ENCODE measurements at regions not wholly inside any gene's neighbourhood (a gene's known extent, or its start where the extent isn't known, plus 50 kb on each side); places are given as distances from the start of the nearest gene placed in this dataset.

DNA sequence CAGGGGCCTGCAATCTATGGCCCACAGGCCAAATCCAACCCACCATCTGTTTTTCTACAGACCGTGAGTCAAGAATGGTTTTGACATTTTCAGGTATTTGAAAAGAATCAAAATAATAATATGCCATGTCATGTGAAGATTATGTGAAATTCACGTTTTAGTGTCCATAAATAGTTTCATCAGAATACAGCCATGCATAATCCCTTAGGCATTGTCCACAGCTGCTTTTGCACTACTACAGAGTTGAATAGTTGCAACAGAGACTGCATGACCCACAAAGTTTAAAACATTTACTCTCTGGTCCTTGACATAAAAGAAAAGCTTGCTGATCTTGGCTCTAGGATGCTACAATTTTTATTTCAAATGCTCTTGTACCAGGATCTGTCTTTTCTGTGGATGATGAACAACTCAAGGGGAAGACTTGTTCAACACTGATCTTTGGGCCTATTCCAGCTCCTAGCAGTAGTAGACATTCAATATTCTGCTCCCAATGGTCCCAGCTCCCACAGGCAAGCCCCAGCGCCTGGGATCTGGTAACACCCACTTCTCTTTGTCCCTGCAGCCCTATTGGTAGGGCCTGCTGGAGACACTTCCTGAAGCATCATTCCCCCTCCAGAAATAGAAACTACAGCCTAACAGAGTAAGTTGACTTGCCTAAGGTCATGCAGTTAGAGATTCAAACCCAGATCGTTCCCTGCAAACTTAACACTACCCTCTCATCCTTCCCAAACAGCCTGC, 76.9 kb downstream of the MRPL46 start:
- TF ChIP-seq NFIC (IDR thresholded peaks at IDR 0.05) = no peak
- no peak for TF ChIP-seq EGR1 (IDR thresholded peaks at IDR 0.05)
- TF ChIP-seq, protein P1, sequence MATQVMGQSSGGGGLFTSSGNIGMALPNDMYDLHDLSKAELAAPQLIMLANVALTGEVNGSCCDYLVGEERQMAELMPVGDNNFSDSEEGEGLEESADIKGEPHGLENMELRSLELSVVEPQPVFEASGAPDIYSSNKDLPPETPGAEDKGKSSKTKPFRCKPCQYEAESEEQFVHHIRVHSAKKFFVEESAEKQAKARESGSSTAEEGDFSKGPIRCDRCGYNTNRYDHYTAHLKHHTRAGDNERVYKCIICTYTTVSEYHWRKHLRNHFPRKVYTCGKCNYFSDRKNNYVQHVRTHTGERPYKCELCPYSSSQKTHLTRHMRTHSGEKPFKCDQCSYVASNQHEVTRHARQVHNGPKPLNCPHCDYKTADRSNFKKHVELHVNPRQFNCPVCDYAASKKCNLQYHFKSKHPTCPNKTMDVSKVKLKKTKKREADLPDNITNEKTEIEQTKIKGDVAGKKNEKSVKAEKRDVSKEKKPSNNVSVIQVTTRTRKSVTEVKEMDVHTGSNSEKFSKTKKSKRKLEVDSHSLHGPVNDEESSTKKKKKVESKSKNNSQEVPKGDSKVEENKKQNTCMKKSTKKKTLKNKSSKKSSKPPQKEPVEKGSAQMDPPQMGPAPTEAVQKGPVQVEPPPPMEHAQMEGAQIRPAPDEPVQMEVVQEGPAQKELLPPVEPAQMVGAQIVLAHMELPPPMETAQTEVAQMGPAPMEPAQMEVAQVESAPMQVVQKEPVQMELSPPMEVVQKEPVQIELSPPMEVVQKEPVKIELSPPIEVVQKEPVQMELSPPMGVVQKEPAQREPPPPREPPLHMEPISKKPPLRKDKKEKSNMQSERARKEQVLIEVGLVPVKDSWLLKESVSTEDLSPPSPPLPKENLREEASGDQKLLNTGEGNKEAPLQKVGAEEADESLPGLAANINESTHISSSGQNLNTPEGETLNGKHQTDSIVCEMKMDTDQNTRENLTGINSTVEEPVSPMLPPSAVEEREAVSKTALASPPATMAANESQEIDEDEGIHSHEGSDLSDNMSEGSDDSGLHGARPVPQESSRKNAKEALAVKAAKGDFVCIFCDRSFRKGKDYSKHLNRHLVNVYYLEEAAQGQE (IDR thresholded peaks at IDR 0.05; ENCODE audit: low read depth) = no peak
- TF ChIP-seq TEAD4 (IDR thresholded peaks at IDR 0.05) = no peak
- TF ChIP-seq FOXM1 (IDR thresholded peaks at IDR 0.05; ENCODE audit: borderline replicate concordance, low read depth) = no peak
- TF ChIP-seq, protein P2, sequence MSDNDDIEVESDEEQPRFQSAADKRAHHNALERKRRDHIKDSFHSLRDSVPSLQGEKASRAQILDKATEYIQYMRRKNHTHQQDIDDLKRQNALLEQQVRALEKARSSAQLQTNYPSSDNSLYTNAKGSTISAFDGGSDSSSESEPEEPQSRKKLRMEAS (IDR thresholded peaks at IDR 0.05) = no peak
- TF ChIP-seq, protein P3, sequence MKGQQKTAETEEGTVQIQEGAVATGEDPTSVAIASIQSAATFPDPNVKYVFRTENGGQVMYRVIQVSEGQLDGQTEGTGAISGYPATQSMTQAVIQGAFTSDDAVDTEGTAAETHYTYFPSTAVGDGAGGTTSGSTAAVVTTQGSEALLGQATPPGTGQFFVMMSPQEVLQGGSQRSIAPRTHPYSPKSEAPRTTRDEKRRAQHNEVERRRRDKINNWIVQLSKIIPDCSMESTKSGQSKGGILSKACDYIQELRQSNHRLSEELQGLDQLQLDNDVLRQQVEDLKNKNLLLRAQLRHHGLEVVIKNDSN (IDR thresholded peaks at IDR 0.05) = no peak
- no peak for TF ChIP-seq CEBPB (IDR thresholded peaks at IDR 0.05)
- no peak for TF ChIP-seq EP300 (IDR thresholded peaks at IDR 0.05; ENCODE audit: borderline replicate concordance)
- no peak for TF ChIP-seq RAD21 (IDR thresholded peaks at IDR 0.05; ENCODE audit: low read depth)
- TF ChIP-seq CREB1 (IDR thresholded peaks at IDR 0.05; ENCODE audit: low read depth) = no peak
- no peak for TF ChIP-seq YY1 (IDR thresholded peaks at IDR 0.05; ENCODE audit: low read depth)
- no peak for TF ChIP-seq TCF12 (IDR thresholded peaks at IDR 0.05; ENCODE audit: low read depth)

DNA sequence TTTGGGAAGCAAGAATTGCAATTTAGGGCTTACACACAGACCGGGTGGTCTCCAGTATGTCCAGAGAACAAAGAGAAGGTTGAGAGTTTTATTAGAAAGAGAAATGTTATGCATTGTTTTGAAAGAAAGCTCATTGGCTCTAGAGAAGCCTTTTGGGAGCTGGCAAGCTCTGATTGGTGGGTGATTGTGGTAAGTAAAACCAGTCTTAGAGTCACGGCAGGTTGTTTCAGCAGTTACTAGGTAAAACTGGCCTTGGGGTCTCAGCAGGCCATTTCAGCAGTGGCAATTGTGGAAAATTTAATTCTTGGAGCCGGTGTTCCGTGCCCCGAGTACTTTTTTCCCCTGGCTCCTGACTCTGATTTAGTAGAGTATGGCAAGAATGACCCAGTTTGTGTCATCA, 78.1 kb downstream of the MRPL46 start:
- TF ChIP-seq, protein P1 (IDR thresholded peaks at IDR 0.05; ENCODE audit: low read depth) = no peak
- TF ChIP-seq ZBTB7A (IDR thresholded peaks at IDR 0.05; ENCODE audit: low read depth) (no peak), EGR1 (IDR thresholded peaks at IDR 0.05) (no peak), TCF12 (IDR thresholded peaks at IDR 0.05; ENCODE audit: low read depth) (no peak), TAF1 (IDR thresholded peaks at IDR 0.05; ENCODE audit: low read depth) (no peak), FOXM1 (IDR thresholded peaks at IDR 0.05; ENCODE audit: borderline replicate concordance, low read depth) (no peak), RAD21 (IDR thresholded peaks at IDR 0.05; ENCODE audit: low read depth) (no peak), TEAD4 (IDR thresholded peaks at IDR 0.05) (no peak), CEBPB (IDR thresholded peaks at IDR 0.05) (no peak), NFIC (IDR thresholded peaks at IDR 0.05) (no peak), CREB1 (IDR thresholded peaks at IDR 0.05; ENCODE audit: low read depth) (no peak), YY1 (IDR thresholded peaks at IDR 0.05; ENCODE audit: low read depth) (no peak), EP300 (IDR thresholded peaks at IDR 0.05; ENCODE audit: borderline replicate concordance) (no peak)
- TF ChIP-seq, protein P3 (IDR thresholded peaks at IDR 0.05) = no peak
- TF ChIP-seq, protein P2 (IDR thresholded peaks at IDR 0.05) = no peak

DNA sequence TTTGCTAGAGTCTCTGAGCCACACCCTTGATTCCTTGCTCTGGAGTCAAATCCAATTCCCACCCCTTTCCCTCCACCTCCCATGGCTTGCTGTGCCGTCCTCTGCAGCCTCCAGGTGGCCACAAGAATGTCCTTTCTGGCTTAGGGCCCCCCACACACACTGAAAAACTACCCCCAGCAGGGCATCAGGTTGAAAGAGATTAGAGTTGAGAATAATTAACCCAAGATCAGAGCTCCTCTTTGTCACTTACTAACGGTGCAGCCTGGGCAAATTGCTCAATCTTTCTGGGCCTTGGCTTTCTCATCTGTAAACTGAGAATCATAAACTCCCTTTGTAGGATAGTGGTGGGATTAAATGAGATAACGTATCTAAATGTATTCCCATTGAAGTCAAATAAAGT, 78.5 kb downstream of the MRPL46 start:
- no peak for TF ChIP-seq TCF12 (IDR thresholded peaks at IDR 0.05; ENCODE audit: low read depth)
- TF ChIP-seq EGR1 (IDR thresholded peaks at IDR 0.05) = no peak
- no peak for TF ChIP-seq NFIC (IDR thresholded peaks at IDR 0.05)
- TF ChIP-seq RAD21 (IDR thresholded peaks at IDR 0.05; ENCODE audit: low read depth) = no peak
- TF ChIP-seq EP300 (IDR thresholded peaks at IDR 0.05; ENCODE audit: borderline replicate concordance) = no peak
- TF ChIP-seq, protein P2 (IDR thresholded peaks at IDR 0.05) = no peak
- TF ChIP-seq CEBPB (IDR thresholded peaks at IDR 0.05) = no peak
- TF ChIP-seq ZBTB7A (IDR thresholded peaks at IDR 0.05; ENCODE audit: low read depth) = no peak
- no peak for TF ChIP-seq CREB1 (IDR thresholded peaks at IDR 0.05; ENCODE audit: low read depth)
- TF ChIP-seq, protein P3 (IDR thresholded peaks at IDR 0.05) = no peak
- TF ChIP-seq, protein P1 (IDR thresholded peaks at IDR 0.05; ENCODE audit: low read depth) = no peak
- no peak for TF ChIP-seq FOXM1 (IDR thresholded peaks at IDR 0.05; ENCODE audit: borderline replicate concordance, low read depth)
- TF ChIP-seq TAF1 (IDR thresholded peaks at IDR 0.05; ENCODE audit: low read depth) = no peak
- no peak for TF ChIP-seq YY1 (IDR thresholded peaks at IDR 0.05; ENCODE audit: low read depth)
- no peak for TF ChIP-seq TEAD4 (IDR thresholded peaks at IDR 0.05)

Data from Ishikawa (cell line).